ENCODE measurements at regions not wholly inside any gene's neighbourhood (a gene's known extent, or its start where the extent isn't known, plus 50 kb on each side); places are given as distances from the start of the nearest gene placed in this dataset.

GRCh38 chr3:27641888-27642601 lies 80.1 kb downstream of the EOMES start:
- no peaks in the 10 kb centered on the region for H3K23me2 ChIP-seq (ENCODE audit: low read depth, low read length)
- H3K4me2 ChIP-seq (ENCODE audit: insufficient read depth in 1 of 2, low read depth in 2 of 2, low read length in 2 of 2) = no peak overlapping the region
- H3K36me3 ChIP-seq (ENCODE audit: control insufficient read depth in 2 of 4, insufficient read depth in 4 of 4, low read length in 3 of 4) = no peaks in the 10 kb centered on the region
- FAIRE-seq (no peak), DNase-seq (ENCODE audit: low read depth in 1 of 2, low spot score in 2 of 2) (no peak)
- H2BK5ac ChIP-seq (ENCODE audit: low read depth, low read length) = no peak overlapping the region
- no peaks in the 10 kb centered on the region for H3K79me1 ChIP-seq (ENCODE audit: low read depth, low read length)
- H2BK20ac ChIP-seq (ENCODE audit: low read length) = no peak overlapping the region
- no peak overlapping the region for H4K5ac ChIP-seq (ENCODE audit: insufficient read length, low read depth, low read length)
- H3K79me2 ChIP-seq (ENCODE audit: control insufficient read depth in 1 of 2, insufficient read depth in 2 of 2, low read length in 2 of 2) = no peaks in the 10 kb centered on the region
- H3K4me3 ChIP-seq (ENCODE audit: extremely low read depth in 1 of 4, insufficient read depth in 2 of 4, low read depth in 3 of 4, low read length in 4 of 4) = no peak overlapping the region
- no peaks in the 10 kb centered on the region for H3K4me1 ChIP-seq (replicated peaks in 1 of 4; ENCODE audit: control insufficient read depth in 3 of 4, insufficient read depth in 4 of 4, low read length in 3 of 4)
- 82% methylated on average over 5 of the region's 5 CpGs; no CpG with 5 or more reads in 1 of the 2 experiments for WGBS, 2 experiments (ENCODE audit: extremely low coverage in 1 of 2, insufficient coverage in 1 of 2, insufficient read length in 1 of 2, insufficient replicate concordance in 2 of 2, low coverage in 1 of 2, low lambda C conversion rate in 2 of 2, missing lambda C conversion rate in 1 of 2)
- no peak overlapping the region for H3K23ac ChIP-seq (ENCODE audit: insufficient read length)
- no peak overlapping the region for H2BK120ac ChIP-seq (replicated peaks; ENCODE audit: low read depth, low read length)
- H4K20me1 ChIP-seq (replicated peaks in 1 of 2; ENCODE audit: control insufficient read depth in 1 of 2, insufficient read depth in 2 of 2, low read length in 2 of 2) = no peaks in the 10 kb centered on the region
- no peak overlapping the region for H3K18ac ChIP-seq (ENCODE audit: extremely low read depth, low read length)
- H2BK12ac ChIP-seq (ENCODE audit: low read depth, low read length) = no peak overlapping the region
- H3K27ac ChIP-seq (ENCODE audit: low read depth, low read length) = no peak overlapping the region
- H4K8ac ChIP-seq (ENCODE audit: extremely low read depth, insufficient read depth, low read length) = no peak overlapping the region
- H3K4ac ChIP-seq (replicated peaks; ENCODE audit: insufficient read length, low read depth, low read length) = no peak overlapping the region
- H3K9ac ChIP-seq (replicated peaks in 1 of 4; ENCODE audit: extremely low read depth in 1 of 4, low read depth in 3 of 4, low read length in 3 of 4) = no peak overlapping the region
- H2BK15ac ChIP-seq (ENCODE audit: low read length) = no peak overlapping the region
- no peak overlapping the region for H2AFZ ChIP-seq (ENCODE audit: low read length)
- H3K27me3 ChIP-seq (replicated peaks in 1 of 4; ENCODE audit: control insufficient read depth in 3 of 4, extremely low read depth in 1 of 4, insufficient read depth in 3 of 4, low read length in 3 of 4) = no peaks in the 10 kb centered on the region
- no peak overlapping the region for H3K14ac ChIP-seq (ENCODE audit: insufficient read length)
- ChIA-PET POLR2A (ENCODE audit: partially characterized antibody) (no interaction called here), CTCF (ENCODE audit: partially characterized antibody) (interaction anchor here (0.6 to 1.5 kb wide), 5 partner anchors 17 to 523 kb away, joined by 3 to 7 read pairs (median 3); no protein-coding TSS in a partner anchor)
- no peaks in the 10 kb centered on the region for H3K9me3 ChIP-seq (ENCODE audit: insufficient read depth in 2 of 2, low read depth in 1 of 2, low read length in 1 of 2)
- no peak overlapping the region for H3K56ac ChIP-seq (replicated peaks; ENCODE audit: insufficient read length, low read depth, low read length)
- no peak overlapping the region for H4K91ac ChIP-seq (replicated peaks; ENCODE audit: insufficient read length, low read length)
- no peak overlapping the region for H2AK5ac ChIP-seq (ENCODE audit: low read depth, low read length)
- TF ChIP-seq SP2 (IDR thresholded peaks at IDR 0.05; ENCODE audit: low read length) (no peak), CEBPB (IDR thresholded peaks at IDR 0.05; ENCODE audit: low read depth, low read length) (no peak), JUND (IDR thresholded peaks at IDR 0.05; ENCODE audit: low read length) (no peak), CBX5 (IDR thresholded peaks at IDR 0.05; ENCODE audit: low read depth, low read length) (no peak), NANOG (IDR thresholded peaks at IDR 0.05; ENCODE audit: insufficient read depth, low read depth, low read length, poor library complexity, severe bottlenecking) (no peak), CTBP2 (IDR thresholded peaks at IDR 0.05; ENCODE audit: borderline replicate concordance, insufficient read depth, insufficient read length, low read length) (no peak), EGR1 (IDR thresholded peaks at IDR 0.05; ENCODE audit: borderline replicate concordance, low read depth, low read length) (no peak), PHF8 (conservative IDR thresholded peaks at IDR 0.05; ENCODE audit: low read depth, low read length) (no peak), ATF2 (IDR thresholded peaks at IDR 0.05; ENCODE audit: low read length) (no peak)

Data from H1 (cell line).